ENCODE measurements at regions not wholly inside any gene's neighbourhood (a gene's known extent, or its start where the extent isn't known, plus 50 kb on each side); places are given as distances from the start of the nearest gene placed in this dataset.

DNA sequence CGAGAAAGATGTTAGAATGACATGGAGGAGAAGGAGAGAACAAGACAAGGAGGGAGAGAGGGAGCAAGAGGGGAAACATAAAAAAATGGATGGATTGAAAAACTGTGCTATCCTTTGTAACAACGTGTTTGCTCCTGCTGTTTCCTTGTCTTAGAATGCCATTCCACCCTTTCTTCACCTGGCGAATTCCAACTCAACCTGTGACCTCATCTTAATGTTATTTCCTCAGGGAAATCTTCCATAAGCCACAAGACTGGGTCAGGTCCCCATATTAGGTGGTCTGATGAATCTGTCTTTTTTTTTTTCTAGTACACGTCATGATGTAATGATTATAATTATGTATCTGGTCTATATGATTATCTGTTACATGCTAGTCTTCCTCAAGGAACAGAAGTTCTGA, 195.0 kb upstream of the MAF start:
- no peak overlapping the region for H3K9ac ChIP-seq (ENCODE audit: low read depth, low read length, poor library complexity, severe bottlenecking)
- H3K36me3 ChIP-seq (ENCODE audit: insufficient read depth, low read length), result no peaks in the 10 kb centered on the region
- H2AFZ ChIP-seq (ENCODE audit: low read length), result no peak overlapping the region
- H4K20me1 ChIP-seq (ENCODE audit: insufficient read depth, low read length, poor library complexity, severe bottlenecking), result no peaks in the 10 kb centered on the region
- H3K4me1 ChIP-seq (ENCODE audit: insufficient read depth, low read length, poor library complexity, severe bottlenecking), result no peaks in the 10 kb centered on the region
- no peaks in the 10 kb centered on the region for H3K9me2 ChIP-seq (replicated peaks; ENCODE audit: low read depth, low read length)
- no peak overlapping the region for H3K4me3 ChIP-seq (ENCODE audit: low read length, poor library complexity, severe bottlenecking)
- H3F3A ChIP-seq (ENCODE audit: low read depth), result no peaks in the 10 kb centered on the region
- TF ChIP-seq EZH2phosphoT487 (IDR thresholded peaks at IDR 0.05; ENCODE audit: borderline replicate concordance) (no peak), CTCF (conservative IDR thresholded peaks at IDR 0.05; ENCODE audit: low read length) (no peak)
- no peak overlapping the region for H3K4me2 ChIP-seq (ENCODE audit: low read depth, low read length, poor library complexity, severe bottlenecking)
- no peaks in the 10 kb centered on the region for H3K79me2 ChIP-seq (ENCODE audit: insufficient read depth, low read length)
- no peaks in the 10 kb centered on the region for H3K27me3 ChIP-seq (ENCODE audit: insufficient read depth, low read length, poor library complexity, severe bottlenecking)
- H3K9me3 ChIP-seq (ENCODE audit: insufficient read depth, low read depth, low read length), result no peaks in the 10 kb centered on the region

DNA sequence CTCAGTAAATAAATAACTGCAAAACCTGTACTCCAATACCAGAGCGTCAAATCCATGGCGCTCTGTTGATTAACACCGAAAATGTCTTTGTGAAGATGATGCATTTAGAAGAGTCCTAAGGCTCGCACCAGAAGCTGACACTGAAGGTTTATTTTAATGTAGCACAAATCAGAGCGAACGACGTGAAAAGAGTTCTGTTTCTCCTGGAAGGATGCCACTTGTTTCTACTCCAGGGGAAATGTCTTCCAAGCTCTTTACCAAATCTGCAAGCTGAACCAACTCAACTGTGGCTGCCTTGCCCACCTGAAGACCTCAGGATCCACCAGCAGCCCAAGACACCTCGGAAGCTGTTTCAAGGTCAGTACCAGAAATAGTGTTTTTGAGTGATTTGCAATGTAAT, 194.4 kb upstream of the MAF start:
- no peak overlapping the region for H3K4me2 ChIP-seq (ENCODE audit: low read depth, low read length, poor library complexity, severe bottlenecking)
- no peaks in the 10 kb centered on the region for H4K20me1 ChIP-seq (ENCODE audit: insufficient read depth, low read length, poor library complexity, severe bottlenecking)

GRCh38 chr16:79792664-79793351, 192.3 kb upstream of the MAF start:
- TF ChIP-seq CTCF (conservative IDR thresholded peaks at IDR 0.05; ENCODE audit: low read length) (no peak), EZH2phosphoT487 (IDR thresholded peaks at IDR 0.05; ENCODE audit: borderline replicate concordance) (no peak)
- H3F3A ChIP-seq (ENCODE audit: low read depth), result no peaks in the 10 kb centered on the region
- H3K36me3 ChIP-seq (ENCODE audit: insufficient read depth, low read length), result no peaks in the 10 kb centered on the region
- H2AFZ ChIP-seq (ENCODE audit: low read length), result no peak overlapping the region
- no peaks in the 10 kb centered on the region for H3K9me2 ChIP-seq (replicated peaks; ENCODE audit: low read depth, low read length)
- H3K4me2 ChIP-seq (ENCODE audit: low read depth, low read length, poor library complexity, severe bottlenecking), result no peak overlapping the region
- no peaks in the 10 kb centered on the region for H4K20me1 ChIP-seq (ENCODE audit: insufficient read depth, low read length, poor library complexity, severe bottlenecking)
- H3K4me1 ChIP-seq (ENCODE audit: insufficient read depth, low read length, poor library complexity, severe bottlenecking), result no peaks in the 10 kb centered on the region
- H3K79me2 ChIP-seq (ENCODE audit: insufficient read depth, low read length), result no peaks in the 10 kb centered on the region
- H3K27me3 ChIP-seq (ENCODE audit: insufficient read depth, low read length, poor library complexity, severe bottlenecking), result no peaks in the 10 kb centered on the region
- H3K9me3 ChIP-seq (ENCODE audit: insufficient read depth, low read depth, low read length), result no peaks in the 10 kb centered on the region
- no peak overlapping the region for H3K9ac ChIP-seq (ENCODE audit: low read depth, low read length, poor library complexity, severe bottlenecking)
- H3K4me3 ChIP-seq (ENCODE audit: low read length, poor library complexity, severe bottlenecking), result no peak overlapping the region

More for the DNA sequence above, 194.4 kb upstream of the MAF start:
- Histone ChIP-seq H2AFZ (ENCODE audit: low read length) (no peak overlapping the region), H3F3A (ENCODE audit: low read depth) (no peaks in the 10 kb centered on the region), H3K9me2 (replicated peaks; ENCODE audit: low read depth, low read length) (no peaks in the 10 kb centered on the region), H3K36me3 (ENCODE audit: insufficient read depth, low read length) (no peaks in the 10 kb centered on the region), H3K4me1 (ENCODE audit: insufficient read depth, low read length, poor library complexity, severe bottlenecking) (no peaks in the 10 kb centered on the region), H3K27me3 (ENCODE audit: insufficient read depth, low read length, poor library complexity, severe bottlenecking) (no peaks in the 10 kb centered on the region), H3K9me3 (ENCODE audit: insufficient read depth, low read depth, low read length) (no peaks in the 10 kb centered on the region), H3K9ac (ENCODE audit: low read depth, low read length, poor library complexity, severe bottlenecking) (no peak overlapping the region), H3K79me2 (ENCODE audit: insufficient read depth, low read length) (no peaks in the 10 kb centered on the region), H3K4me3 (ENCODE audit: low read length, poor library complexity, severe bottlenecking) (no peak overlapping the region)
- TF ChIP-seq CTCF (conservative IDR thresholded peaks at IDR 0.05; ENCODE audit: low read length) (no peak), EZH2phosphoT487 (IDR thresholded peaks at IDR 0.05; ENCODE audit: borderline replicate concordance) (no peak)
